Endothelial cell of hepatic sinusoid (primary cell): ENCODE measurements at regions not wholly inside any gene's neighbourhood (a gene's known extent, or its start where the extent isn't known, plus 50 kb on each side); places are given as distances from the start of the nearest gene placed in this dataset.
"Not testable (repeated sequence)": the region's sequence is repeated elsewhere in the genome, so short reads cannot be mapped to it uniquely, and the experiment has no call there.

Experiments used
- in situ Hi-C: cut with HindIII; loops from 2 replicates; pipeline ENCODE4 v1.10.0; 2017; ENCODE audit warnings: low sequenced_read_pairs

- in situ Hi-C loops, result no loop called here
These were observed 250.3 kb upstream of the ARSJ start for GRCh38 chr4:114229706-114230105.

GRCh38 chr4:114236171-114236769 is 256.8 kb upstream of the ARSJ start:
- in situ Hi-C loops, result no loop called here

- in situ Hi-C loops, result no loop called here
These were observed 258.6 kb upstream of the ARSJ start for GRCh38 chr4:114237997-114238396.

- in situ Hi-C loops, result no loop called here
These were observed 270.1 kb upstream of the ARSJ start for GRCh38 chr4:114249561-114249960.

GRCh38 chr4:114249976-114250375 is 270.5 kb upstream of the ARSJ start:
- in situ Hi-C loops, result no loop called here

- in situ Hi-C loops, result no loop called here
These were observed 271.0 kb upstream of the ARSJ start for GRCh38 chr4:114250439-114250891.

- in situ Hi-C loops, result no loop called here
These were observed 271.6 kb upstream of the ARSJ start for GRCh38 chr4:114251020-114251419.

GRCh38 chr4:114252499-114252898 is 273.1 kb upstream of the ARSJ start:
- in situ Hi-C loops, result no loop called here

GRCh38 chr4:114257501-114257900 is 278.1 kb upstream of the ARSJ start:
- in situ Hi-C loops, result no loop called here

GRCh38 chr4:114262421-114262820 is 283.0 kb upstream of the ARSJ start:
- in situ Hi-C loops, result not testable (repeated sequence)

GRCh38 chr4:114263233-114263632 is 283.8 kb upstream of the ARSJ start:
- in situ Hi-C loops, result no loop called here

- in situ Hi-C loops, result no loop called here
These were observed 285.0 kb upstream of the ARSJ start for GRCh38 chr4:114264452-114264851.

GRCh38 chr4:114264877-114265291 is 285.4 kb upstream of the ARSJ start:
- in situ Hi-C loops, result no loop called here

GRCh38 chr4:114265342-114265741 is 285.9 kb upstream of the ARSJ start:
- in situ Hi-C loops, result no loop called here

- in situ Hi-C loops, result no loop called here
These were observed 288.5 kb upstream of the ARSJ start for GRCh38 chr4:114267976-114268375.

GRCh38 chr4:114271031-114271430 is 291.6 kb upstream of the ARSJ start:
- in situ Hi-C loops, result no loop called here

- in situ Hi-C loops, result no loop called here
These were observed 292.8 kb upstream of the ARSJ start for GRCh38 chr4:114272226-114272625.

GRCh38 chr4:114273238-114273637 is 293.8 kb upstream of the ARSJ start:
- in situ Hi-C loops, result no loop called here

- in situ Hi-C loops, result no loop called here
These were observed 298.2 kb upstream of the ARSJ start for GRCh38 chr4:114277690-114278089.

- in situ Hi-C loops, result no loop called here
These were observed 299.6 kb upstream of the ARSJ start for GRCh38 chr4:114279066-114279465.

- in situ Hi-C loops, result no loop called here
These were observed 300.3 kb upstream of the ARSJ start for GRCh38 chr4:114279711-114280110.

- in situ Hi-C loops, result no loop called here
These were observed 301.2 kb upstream of the ARSJ start for GRCh38 chr4:114280645-114281044.
